DMS153 treated with DMSO at 0.1 percent for 48 hours (cell line): ENCODE measurements at regions not wholly inside any gene's neighbourhood (a gene's known extent, or its start where the extent isn't known, plus 50 kb on each side); places are given as distances from the start of the nearest gene placed in this dataset.

Source experiments
- DNase-seq: peaks from one replicate; lab custom pipeline; 2025; ENCODE audit not compliant: unreplicated experiment; lab: John Stamatoyannopoulos, UW

GRCh38 chr4:10180927-10181744 is 64.5 kb upstream of the WDR1 start:
- DNase-seq = no peak

- no peak for DNase-seq
Measured at GRCh38 chr4:10180603-10180926, 64.0 kb upstream of the WDR1 start.

GRCh38 chr4:10179957-10180602 is 63.5 kb upstream of the WDR1 start:
- no peak for DNase-seq

- no peak for DNase-seq
Measured at GRCh38 chr4:10178763-10179162, 62.2 kb upstream of the WDR1 start.

- no peak for DNase-seq
Measured at GRCh38 chr4:10175626-10176025, 59.0 kb upstream of the WDR1 start.

GRCh38 chr4:10173754-10174749 is 57.5 kb upstream of the WDR1 start:
- no peak for DNase-seq

- DNase-seq = no peak
Measured at GRCh38 chr4:10173037-10173753, 56.6 kb upstream of the WDR1 start.

- DNase-seq = no peak
Measured at GRCh38 chr4:10172278-10172921, 55.8 kb upstream of the WDR1 start.

- DNase-seq = no peak
Measured at GRCh38 chr4:10171055-10171454, 54.5 kb upstream of the WDR1 start.

GRCh38 chr4:10169839-10170387 is 53.3 kb upstream of the WDR1 start:
- no peak for DNase-seq

- DNase-seq = no peak
Measured at GRCh38 chr4:10168151-10168550, 51.6 kb upstream of the WDR1 start.

GRCh38 chr4:10167201-10167600 is 50.6 kb upstream of the WDR1 start:
- DNase-seq = no peak
